H1 (cell line): ENCODE measurements at regions not wholly inside any gene's neighbourhood (a gene's known extent, or its start where the extent isn't known, plus 50 kb on each side); places are given as distances from the start of the nearest gene placed in this dataset.

Experiments
- JUN ChIP-seq: IDR thresholded peaks from 2 replicates; pipeline ENCODE4 v1.6.1; 2011; ENCODE audit warnings: low read depth, mild to moderate bottlenecking, improper control_type of control experiment, low read length

DNA sequence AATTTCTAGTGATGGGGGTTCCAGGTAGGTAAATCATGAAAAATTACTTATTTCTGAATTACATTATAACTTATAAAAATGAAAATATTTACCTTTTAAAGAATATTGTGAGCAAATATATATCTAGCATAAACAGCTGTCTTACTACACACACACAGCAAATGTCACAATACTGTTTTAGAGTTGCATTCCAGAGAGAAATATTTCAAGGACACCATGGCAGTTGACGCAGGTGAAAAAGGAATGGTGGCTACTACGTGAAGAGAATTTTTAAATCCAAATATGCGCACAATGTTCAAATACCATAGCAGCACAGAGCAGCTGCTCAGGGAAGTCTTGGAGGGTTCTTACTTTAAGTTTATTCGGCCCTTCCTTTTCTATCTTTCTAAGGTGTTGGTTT is 356.2 kb downstream of the CGGBP1 start (continued):
- no peak for TF ChIP-seq JUN
- TF ChIP-seq, all 59 proteins: peak for 0
